ENCODE measurements at regions not wholly inside any gene's neighbourhood (a gene's known extent, or its start where the extent isn't known, plus 50 kb on each side); places are given as distances from the start of the nearest gene placed in this dataset.

- DNase-seq (ENCODE audit: low read depth in 4 of 4, low spot score in 3 of 4) = no peak
Observed at GRCh38 chr2:71896385-71897136, 251.1 kb downstream of the CYP26B1 start.

DNA sequence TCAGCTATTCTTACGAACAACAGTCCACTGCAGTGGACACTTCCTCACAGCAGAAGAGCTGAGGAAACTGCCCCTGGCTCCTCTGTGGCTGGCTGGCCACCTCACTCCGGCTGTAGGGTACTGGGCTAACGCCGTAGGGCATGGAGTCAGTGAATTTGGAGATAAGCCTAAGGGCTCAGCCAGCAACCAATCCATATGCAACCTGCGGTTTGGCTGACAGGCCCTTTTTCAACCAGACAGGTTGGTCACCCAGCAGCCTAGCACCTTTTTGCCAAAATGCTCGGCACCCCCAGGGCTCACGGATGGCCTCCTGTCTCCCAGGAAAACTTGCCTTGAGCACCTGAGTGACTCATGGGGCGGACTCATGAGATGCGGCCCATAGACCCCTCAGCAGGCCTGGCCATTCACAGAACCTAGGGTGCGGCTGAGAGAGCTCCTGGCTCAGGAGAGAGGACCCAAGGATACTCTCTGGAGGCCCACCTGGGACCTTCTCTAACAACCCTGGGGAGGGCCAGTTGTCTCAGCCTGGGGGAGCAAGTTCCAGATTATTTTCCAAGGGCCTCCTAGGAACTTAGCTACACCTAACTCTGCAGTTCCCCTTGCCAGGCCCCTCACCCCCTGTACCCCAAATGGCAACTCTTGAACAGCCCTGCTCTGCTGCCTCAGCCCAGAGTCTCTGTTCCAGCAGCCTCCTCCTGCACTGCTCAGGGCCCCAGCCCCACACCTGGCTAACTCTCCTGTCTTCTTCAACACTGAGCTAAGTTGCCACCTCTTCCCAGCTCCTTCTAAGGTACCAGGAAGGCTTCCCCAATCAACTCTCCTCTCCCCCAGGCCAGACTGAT, 252.1 kb downstream of the CYP26B1 start:
- no peak for DNase-seq (ENCODE audit: low read depth in 4 of 4, low spot score in 3 of 4)

- no peak for DNase-seq (ENCODE audit: low read depth in 4 of 4, low spot score in 3 of 4)
Observed at GRCh38 chr2:71894261-71894660, 253.4 kb downstream of the CYP26B1 start.

DNA sequence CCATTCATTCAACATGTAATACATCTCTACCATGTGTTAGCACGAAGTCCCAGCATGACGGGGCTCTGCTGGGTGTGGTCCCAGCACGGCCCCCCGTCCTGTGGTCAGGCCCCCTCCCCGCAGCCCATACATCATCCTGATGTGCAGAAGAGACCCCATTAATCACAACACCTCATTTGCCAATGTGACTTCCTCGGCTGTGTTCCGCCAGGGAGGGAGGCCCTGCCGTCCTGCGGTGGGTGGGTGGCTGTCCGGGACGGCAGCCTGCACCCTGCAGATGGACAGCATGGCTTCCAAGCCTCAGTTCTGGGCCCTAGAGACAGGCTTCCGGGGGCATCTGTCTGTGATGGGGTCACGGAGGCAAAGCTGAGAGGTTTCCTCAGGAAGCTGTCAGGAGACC, 254.0 kb downstream of the CYP26B1 start:
- no peak for DNase-seq (ENCODE audit: low read depth in 4 of 4, low spot score in 3 of 4)

DNA sequence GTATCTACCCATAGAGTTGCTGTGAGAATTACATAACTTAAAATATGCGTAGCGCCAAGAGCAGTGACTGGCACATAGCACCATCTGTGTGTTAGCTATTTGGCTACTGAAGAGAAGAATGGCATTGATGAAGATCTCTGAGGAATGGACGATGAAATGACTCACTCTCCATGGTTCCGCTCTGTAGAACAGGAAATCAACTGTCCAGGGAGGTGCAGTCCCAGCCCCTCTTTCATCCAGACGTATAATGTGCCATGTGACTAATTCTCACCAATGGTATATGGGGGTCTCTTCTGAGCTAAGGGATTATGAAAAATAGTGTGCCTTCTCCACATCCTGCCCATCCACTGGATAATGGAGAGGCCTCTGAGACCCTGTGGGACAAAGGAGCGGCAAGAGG, 254.8 kb downstream of the CYP26B1 start:
- DNase-seq (ENCODE audit: low read depth in 4 of 4, low spot score in 3 of 4) = no peak

GRCh38 chr2:71892423-71892730, 255.3 kb downstream of the CYP26B1 start:
- no peak for DNase-seq (ENCODE audit: low read depth in 4 of 4, low spot score in 3 of 4)

DNA sequence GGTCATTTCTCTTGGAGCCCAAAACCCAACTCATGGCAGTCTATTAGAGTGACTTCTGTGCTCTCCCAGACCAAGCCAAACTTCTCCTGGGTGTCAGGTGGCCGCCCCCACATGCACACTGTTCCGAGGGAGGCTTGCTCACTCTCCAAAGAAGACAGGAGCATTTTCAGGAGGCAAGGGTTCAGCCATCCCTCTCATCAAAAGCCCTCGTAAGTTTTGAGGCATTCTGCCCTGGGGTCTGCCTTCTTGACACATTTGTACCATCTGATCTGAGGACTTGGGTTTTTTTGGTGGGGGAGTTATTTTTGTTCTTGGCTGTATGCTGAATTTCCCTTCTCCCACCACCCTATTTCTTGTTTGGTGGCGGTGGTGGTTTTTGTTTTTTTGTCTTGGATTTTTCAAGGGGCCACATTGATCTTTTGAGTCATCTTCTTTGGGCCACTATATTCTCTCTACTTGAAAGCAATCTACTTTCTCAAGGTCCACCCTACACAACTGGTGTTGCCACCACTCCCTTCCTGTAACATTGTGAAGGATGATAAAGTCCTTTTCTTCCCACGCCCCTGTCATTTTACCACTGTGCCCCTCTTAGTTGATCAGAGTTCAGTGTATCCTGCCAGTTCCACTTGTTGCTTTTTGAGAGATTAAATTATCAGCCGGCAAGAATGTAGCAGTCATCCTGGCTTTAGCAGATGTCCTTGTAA, 255.8 kb downstream of the CYP26B1 start:
- DNase-seq (ENCODE audit: low read depth in 4 of 4, low spot score in 3 of 4) = no peak

DNA sequence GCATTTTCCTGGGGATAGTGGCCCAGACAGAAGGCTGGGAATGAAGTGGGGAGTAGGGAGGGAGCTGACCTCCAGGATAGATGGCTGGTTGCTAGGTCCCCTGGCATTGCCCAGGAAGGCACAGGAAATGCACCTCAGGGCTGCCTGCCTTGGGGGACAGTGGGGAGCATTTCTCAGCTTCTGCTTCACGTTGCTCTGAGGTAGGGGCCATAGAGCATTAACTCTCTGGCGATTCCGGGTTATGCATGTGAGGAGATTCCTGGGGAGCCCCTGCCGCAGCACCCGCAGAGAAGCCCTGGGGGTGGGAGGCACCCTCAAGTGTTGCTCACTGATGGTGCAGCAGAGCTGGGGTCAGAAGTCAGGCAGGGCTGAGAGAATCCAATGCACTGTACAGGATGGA, 256.5 kb downstream of the CYP26B1 start:
- no peak for DNase-seq (ENCODE audit: low read depth in 4 of 4, low spot score in 3 of 4)

- DNase-seq (ENCODE audit: low read depth in 4 of 4, low spot score in 3 of 4) = no peak
Observed at GRCh38 chr2:71889759-71890684, 257.6 kb downstream of the CYP26B1 start.

GRCh38 chr2:71888751-71889445, 258.8 kb downstream of the CYP26B1 start:
- no peak for DNase-seq (ENCODE audit: low read depth in 4 of 4, low spot score in 3 of 4)

- no peak for DNase-seq (ENCODE audit: low read depth in 4 of 4, low spot score in 3 of 4)
Observed at GRCh38 chr2:71887196-71887595, 260.5 kb downstream of the CYP26B1 start.

- DNase-seq (ENCODE audit: low read depth in 4 of 4, low spot score in 3 of 4) = no peak
Observed at GRCh38 chr2:71886241-71886640, 261.4 kb downstream of the CYP26B1 start.

DNA sequence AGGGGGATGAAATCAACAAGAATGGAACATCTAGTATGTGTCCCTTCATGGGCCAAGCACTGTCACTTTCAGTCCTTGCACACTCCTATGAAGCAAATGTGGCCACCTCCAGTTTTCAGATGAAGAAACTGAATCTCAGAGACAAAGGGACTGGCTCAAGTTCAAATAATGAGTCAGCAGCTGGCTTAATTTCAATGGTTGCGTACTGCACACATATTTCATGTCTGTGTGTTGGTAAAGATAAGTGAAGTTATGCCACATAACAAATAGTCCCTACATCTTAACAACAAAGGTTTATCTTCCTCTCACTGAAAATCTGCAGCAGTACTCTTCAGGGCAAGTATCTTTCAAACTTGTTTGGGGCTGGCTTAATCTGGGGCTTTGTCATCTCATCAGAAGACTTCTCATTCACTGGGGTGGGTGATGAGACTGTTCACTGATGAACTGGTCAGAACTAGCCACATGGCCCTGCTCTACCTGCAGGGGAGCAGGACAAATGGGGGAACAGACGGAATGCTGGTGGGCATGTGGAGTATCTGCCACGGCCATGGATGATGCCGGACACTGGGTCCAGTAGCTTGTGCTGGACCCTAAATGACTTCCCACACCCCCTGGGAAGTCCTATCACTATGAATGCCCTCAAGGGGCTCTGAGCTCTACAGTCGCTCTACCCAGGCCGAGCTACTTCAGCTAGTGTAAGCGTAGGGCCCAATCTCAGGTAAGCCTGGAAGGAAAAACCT, 263.2 kb downstream of the CYP26B1 start:
- DNase-seq (ENCODE audit: low read depth in 4 of 4, low spot score in 3 of 4) = no peak

DNA sequence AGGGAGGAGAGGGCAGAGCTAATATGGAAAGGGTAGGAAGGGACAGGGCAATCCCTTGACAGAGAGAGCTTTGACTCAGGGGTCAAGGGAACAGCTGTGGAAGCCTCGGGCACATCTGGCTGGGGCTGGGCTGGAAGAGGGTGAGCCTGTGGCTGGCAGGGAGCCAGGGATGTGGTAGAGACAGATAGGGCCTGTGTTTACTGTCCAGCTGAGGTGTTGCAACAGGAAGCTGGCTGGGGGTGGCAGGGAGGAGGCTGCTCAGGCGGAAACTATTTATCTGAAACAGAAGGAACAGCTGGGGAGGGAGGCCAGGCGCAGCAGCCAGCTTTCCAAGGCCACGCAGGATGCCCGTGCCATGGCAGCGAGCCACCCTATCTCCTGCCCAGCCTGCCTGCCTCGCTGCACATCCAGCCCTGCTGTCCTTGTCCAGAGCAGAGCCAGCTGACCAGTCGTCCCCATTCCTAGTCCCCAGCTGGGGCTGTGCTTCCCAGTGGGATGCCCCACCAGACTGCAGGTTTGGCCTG, 264.7 kb downstream of the CYP26B1 start:
- peak in 2 of 4 donors; percentile 7 to 11 for DNase-seq (ENCODE audit: low read depth in 4 of 4, low spot score in 3 of 4)

- no peak for DNase-seq (ENCODE audit: low read depth in 4 of 4, low spot score in 3 of 4)
Observed at GRCh38 chr2:71882236-71882946, 265.3 kb downstream of the CYP26B1 start.

DNA sequence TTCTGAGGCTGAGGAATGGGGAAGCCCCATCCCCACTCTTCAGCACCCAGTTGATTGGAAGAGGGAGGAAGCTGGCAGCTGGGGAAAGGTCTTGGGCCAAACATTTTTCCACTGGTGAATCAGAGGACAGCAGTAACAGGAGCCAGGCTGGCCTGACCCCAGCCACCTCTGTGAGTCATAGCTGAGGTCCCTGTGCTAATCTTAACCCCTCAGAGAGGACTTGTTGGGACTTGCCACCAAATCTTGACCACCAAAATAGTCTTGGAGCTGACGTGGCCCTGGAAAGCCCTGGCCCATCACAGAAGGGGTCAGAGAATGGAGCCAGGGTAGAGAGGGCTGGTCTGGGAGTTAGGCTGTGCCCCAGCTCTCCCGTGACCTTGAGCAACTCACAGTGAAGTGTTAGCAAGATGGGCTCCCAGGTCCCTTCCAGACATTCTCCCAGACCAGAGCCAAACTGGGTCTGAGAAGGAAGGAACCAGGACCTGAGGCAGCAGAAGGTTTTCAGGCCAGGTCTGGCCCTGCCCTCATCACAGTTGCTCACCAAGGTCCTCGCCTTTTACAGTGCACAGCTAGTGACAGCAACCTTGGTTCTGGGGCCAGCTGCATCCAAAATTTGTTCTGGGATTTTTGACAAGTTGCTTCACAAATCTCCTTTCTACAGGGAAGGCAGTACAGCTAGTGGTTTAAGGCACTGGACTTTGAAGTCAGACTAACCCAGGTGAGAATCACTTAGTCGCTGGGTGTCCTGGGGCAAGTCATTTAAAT, 266.6 kb downstream of the CYP26B1 start:
- no peak for DNase-seq (ENCODE audit: low read depth in 4 of 4, low spot score in 3 of 4)

- DNase-seq (ENCODE audit: low read depth in 4 of 4, low spot score in 3 of 4) = no peak
Observed at GRCh38 chr2:71880287-71880686, 267.4 kb downstream of the CYP26B1 start.
